ENCODE measurements at regions not wholly inside any gene's neighbourhood (a gene's known extent, or its start where the extent isn't known, plus 50 kb on each side); places are given as distances from the start of the nearest gene placed in this dataset.

DNA sequence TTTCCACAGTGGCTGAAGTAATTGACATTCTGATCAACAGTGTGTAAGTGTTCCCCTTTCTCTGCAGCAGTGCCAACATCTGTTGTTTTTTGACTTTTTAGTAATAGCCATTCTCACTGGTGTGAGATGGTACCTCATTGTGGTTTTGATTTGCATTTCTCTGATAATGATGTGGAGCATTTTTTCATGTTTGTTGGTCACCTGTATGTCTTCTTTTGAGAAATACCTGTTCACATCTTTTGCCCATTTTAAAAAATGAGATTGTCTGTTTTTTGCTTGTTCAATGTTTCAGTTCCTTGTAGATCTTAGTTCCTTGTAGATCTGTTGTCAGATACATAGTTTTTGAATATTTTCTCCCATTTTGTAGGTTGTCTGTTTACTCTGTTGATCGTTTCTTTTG is 162.5 kb upstream of the PITX1 start:
- TF ChIP-seq CTCF (IDR thresholded peaks at IDR 0.05) (no peak), POLR2AphosphoS5 (IDR thresholded peaks at IDR 0.05; ENCODE audit: insufficient read depth in 1 of 2, low read depth in 1 of 2) (no peak)

Measured in vagina (tissue), 2 donors.